NOMO-1 (cell line): ENCODE measurements at regions not wholly inside any gene's neighbourhood (a gene's known extent, or its start where the extent isn't known, plus 50 kb on each side); places are given as distances from the start of the nearest gene placed in this dataset.
"Not testable (repeated sequence)": the region's sequence is repeated elsewhere in the genome, so short reads cannot be mapped to it uniquely, and the experiment has no call there.

ENCODE experiments used
- DNase-seq, 2 experiments: peaks; one replicate each; lab custom pipeline; 2025; ENCODE audit not compliant: unreplicated experiment in 2 of 2; lab: John Stamatoyannopoulos, UW

- no peak for DNase-seq
Observed at GRCh38 chr10:117492504-117492903, 50.0 kb upstream of the EMX2 start.

- DNase-seq: no peak
Observed at GRCh38 chr10:117488004-117488403, 54.5 kb upstream of the EMX2 start.

GRCh38 chr10:117486606-117487005 is 55.9 kb upstream of the EMX2 start:
- no peak for DNase-seq

- no peak for DNase-seq
Observed at GRCh38 chr10:117483056-117483590, 59.4 kb upstream of the EMX2 start.

GRCh38 chr10:117481011-117481410 is 61.5 kb upstream of the EMX2 start:
- DNase-seq: not testable (repeated sequence)

- no peak for DNase-seq
Observed at GRCh38 chr10:117480097-117480496, 62.4 kb upstream of the EMX2 start.

- no peak for DNase-seq
Observed at GRCh38 chr10:117477961-117478670, 64.4 kb upstream of the EMX2 start.

- DNase-seq: no peak
Observed at GRCh38 chr10:117477211-117477947, 65.2 kb upstream of the EMX2 start.

GRCh38 chr10:117476716-117477115 is 65.8 kb upstream of the EMX2 start:
- DNase-seq: no peak

- DNase-seq: no peak
Observed at GRCh38 chr10:117476281-117476680, 66.3 kb upstream of the EMX2 start.

- no peak for DNase-seq
Observed at GRCh38 chr10:117472872-117473271, 69.7 kb upstream of the EMX2 start.

- peak in 1 of 2 experiments; percentile 33 for DNase-seq
Observed at GRCh38 chr10:117471344-117471874, 71.1 kb upstream of the EMX2 start.

GRCh38 chr10:117470733-117471132 is 71.8 kb upstream of the EMX2 start:
- DNase-seq: no peak

GRCh38 chr10:117468665-117469064 is 73.9 kb upstream of the EMX2 start:
- DNase-seq: no peak

- DNase-seq: no peak
Observed at GRCh38 chr10:117464176-117464575, 78.4 kb upstream of the EMX2 start.

GRCh38 chr10:117463545-117463920 is 79.0 kb upstream of the EMX2 start:
- no peak for DNase-seq

GRCh38 chr10:117462816-117463544 is 79.6 kb upstream of the EMX2 start:
- no peak for DNase-seq

- peak; percentile 9 to 13 for DNase-seq
Observed at GRCh38 chr10:117462424-117462792, 80.1 kb upstream of the EMX2 start.

- peak; percentile 63 to 78 for DNase-seq
Observed at GRCh38 chr10:117461766-117462423, 80.7 kb upstream of the EMX2 start.

GRCh38 chr10:117460846-117461765 is 81.4 kb upstream of the EMX2 start:
- no peak for DNase-seq
